ENCODE measurements at regions not wholly inside any gene's neighbourhood (a gene's known extent, or its start where the extent isn't known, plus 50 kb on each side); places are given as distances from the start of the nearest gene placed in this dataset.

GRCh38 chr7:47669178-47669891, 87.4 kb upstream of the TNS3 start:
- TF ChIP-seq CTCF (IDR thresholded peaks at IDR 0.05) (no peak), POLR2A (IDR thresholded peaks at IDR 0.05) (no peak)
- H3K4me3 ChIP-seq (ENCODE audit: low read depth, poor library complexity, severe bottlenecking) = no peak overlapping the region

GRCh38 chr7:47666164-47666862, 84.4 kb upstream of the TNS3 start:
- 80 to 94% methylated on average over 10 of the region's 10 CpGs for WGBS, 2 donors
- intact Hi-C loops (cut with DNase I; ENCODE audit: low total_unique reads) = no loop called here
- no peak for TF ChIP-seq CTCF (IDR thresholded peaks at IDR 0.05)
- no peak for TF ChIP-seq POLR2A (IDR thresholded peaks at IDR 0.05)
- no peak overlapping the region for H3K4me3 ChIP-seq (ENCODE audit: low read depth, poor library complexity, severe bottlenecking)
- DNase-seq (ENCODE audit: low spot score in 2 of 2) = no peak

More at GRCh38 chr7:47669178-47669891, 87.4 kb upstream of the TNS3 start:
- intact Hi-C loops (cut with DNase I; ENCODE audit: low total_unique reads) = no loop called here
- peak; percentile 88 to 95 for DNase-seq (ENCODE audit: low spot score in 2 of 2)
- 52 to 53% methylated on average over 10 of the region's 10 CpGs for WGBS, 2 donors

GRCh38 chr7:47664650-47665195, 82.8 kb upstream of the TNS3 start:
- intact Hi-C loops (cut with DNase I; ENCODE audit: low total_unique reads) = no loop called here
- WGBS, 2 donors = 88 to 95% methylated on average over 7 of the region's 7 CpGs
- no peak for TF ChIP-seq POLR2A (IDR thresholded peaks at IDR 0.05)

GRCh38 chr7:47663851-47664250, 81.9 kb upstream of the TNS3 start:
- DNase-seq (ENCODE audit: low spot score in 2 of 2) = no peak
- 64 to 79% methylated on average over 1 of the region's 1 CpG for WGBS, 2 donors
- intact Hi-C loops (cut with DNase I; ENCODE audit: low total_unique reads) = no loop called here
- TF ChIP-seq POLR2A (IDR thresholded peaks at IDR 0.05) (no peak), CTCF (IDR thresholded peaks at IDR 0.05) (no peak)
- H3K4me3 ChIP-seq (ENCODE audit: low read depth, poor library complexity, severe bottlenecking) = no peak overlapping the region

More at GRCh38 chr7:47664650-47665195, 82.8 kb upstream of the TNS3 start:
- DNase-seq (ENCODE audit: low spot score in 2 of 2) = no peak
- H3K4me3 ChIP-seq (ENCODE audit: low read depth, poor library complexity, severe bottlenecking) = no peak overlapping the region

- H3K4me3 ChIP-seq (ENCODE audit: low read depth, poor library complexity, severe bottlenecking) = no peak overlapping the region
- DNase-seq (ENCODE audit: low spot score in 2 of 2) = no peak
- TF ChIP-seq POLR2A (IDR thresholded peaks at IDR 0.05) = no peak
- no peak for TF ChIP-seq CTCF (IDR thresholded peaks at IDR 0.05)
- intact Hi-C loops (cut with DNase I; ENCODE audit: low total_unique reads) = no loop called here
- 79 to 82% methylated on average over 5 of the region's 5 CpGs for WGBS, 2 donors
Observed at GRCh38 chr7:47663213-47663612, 81.3 kb upstream of the TNS3 start.

- intact Hi-C loops (cut with DNase I; ENCODE audit: low total_unique reads) = no loop called here
- DNase-seq (ENCODE audit: low spot score in 2 of 2) = no peak
- no peak for TF ChIP-seq CTCF (IDR thresholded peaks at IDR 0.05)
- TF ChIP-seq POLR2A (IDR thresholded peaks at IDR 0.05) = no peak
- H3K4me3 ChIP-seq (ENCODE audit: low read depth, poor library complexity, severe bottlenecking) = no peak overlapping the region
- 74% methylated on average over 7 of the region's 7 CpGs for WGBS, 2 donors
Observed at GRCh38 chr7:47661051-47661714, 79.3 kb upstream of the TNS3 start.

Measured in lower leg skin (tissue), 4 donors.